H9 (cell line): ENCODE measurements at regions not wholly inside any gene's neighbourhood (a gene's known extent, or its start where the extent isn't known, plus 50 kb on each side); places are given as distances from the start of the nearest gene placed in this dataset.

ENCODE experiments used
- DNase-seq: peaks from one replicate; pipeline ENCODE4 v3.0.0-alpha.2; 2017
- H2AFZ ChIP-seq: one replicate; pipeline ENCODE4 v1.6.1; 2013; ENCODE audit warnings: mild to moderate bottlenecking, low read length, control low read depth, moderate library complexity
- H2AK5ac ChIP-seq: 2 replicates; pipeline ENCODE4 v1.6.1; 2013; ENCODE audit warnings: low read length, control low read depth, mixed read lengths; ENCODE audit not compliant: insufficient read length
- H2BK120ac ChIP-seq: one replicate; pipeline ENCODE4 v1.6.1; 2013; ENCODE audit warnings: low read depth, mild to moderate bottlenecking, low read length, control low read depth, inconsistent platforms; ENCODE audit not compliant: poor library complexity, severe bottlenecking
- H2BK12ac ChIP-seq: 2 replicates; pipeline ENCODE4 v1.6.1; 2013; ENCODE audit warnings: low read length, control low read depth, mixed read lengths, low read depth; ENCODE audit not compliant: insufficient read length
- H2BK15ac ChIP-seq: 2 replicates; pipeline ENCODE4 v1.6.1; 2013; ENCODE audit warnings: low read depth, low read length, control low read depth
- H2BK20ac ChIP-seq: one replicate; pipeline ENCODE4 v1.6.1; 2013; ENCODE audit warnings: low read depth, mild to moderate bottlenecking, low read length, control low read depth, inconsistent platforms; ENCODE audit not compliant: poor library complexity, severe bottlenecking
- H2BK5ac ChIP-seq: 2 replicates; pipeline ENCODE4 v1.6.1; 2013; ENCODE audit warnings: low read length, control low read depth, mixed read lengths; ENCODE audit not compliant: insufficient read length
- H3K14ac ChIP-seq: 2 replicates; pipeline ENCODE4 v1.6.1; 2013; ENCODE audit warnings: low read length, control low read depth; ENCODE audit not compliant: insufficient read depth
- H3K18ac ChIP-seq: 2 replicates; pipeline ENCODE4 v1.6.1; 2013; ENCODE audit warnings: low read depth, mild to moderate bottlenecking, mixed read lengths, low read length, control low read depth; ENCODE audit not compliant: insufficient read length
- H3K23ac ChIP-seq: 2 replicates; pipeline ENCODE4 v1.6.1; 2013; ENCODE audit warnings: low read length, control low read depth, mixed read lengths, low read depth; ENCODE audit not compliant: insufficient read length
- H3K23me2 ChIP-seq: 2 replicates; pipeline ENCODE4 v1.6.1; 2013; ENCODE audit warnings: low read depth, mild to moderate bottlenecking, mixed read lengths, low read length, control low read depth; ENCODE audit not compliant: insufficient read length, poor library complexity, severe bottlenecking
- H3K27ac ChIP-seq: 2 replicates; pipeline ENCODE4 v1.5.1; 2013; ENCODE audit warnings: low read length, control low read depth, mixed read lengths, low read depth; ENCODE audit not compliant: insufficient read length
- H3K27me3 ChIP-seq: 2 replicates; pipeline ENCODE4 v1.6.1; 2013; ENCODE audit warnings: low read length, control low read depth, inconsistent platforms; ENCODE audit not compliant: insufficient read depth
- H3K4ac ChIP-seq: 2 replicates; pipeline ENCODE4 v1.6.1; 2013; ENCODE audit warnings: low read depth, mild to moderate bottlenecking, control low read depth, inconsistent platforms, low read length, moderate library complexity
- H3K4me1 ChIP-seq: 2 replicates; pipeline ENCODE4 v1.6.1; 2013; ENCODE audit warnings: low read length, control low read depth, inconsistent platforms; ENCODE audit not compliant: insufficient read depth
- H3K4me2 ChIP-seq: 2 replicates; pipeline ENCODE4 v1.6.1; 2013; ENCODE audit warnings: low read length, control low read depth, mixed read lengths; ENCODE audit not compliant: insufficient read length, insufficient read depth
- H3K56ac ChIP-seq: 2 replicates; pipeline ENCODE4 v1.6.1; 2013; ENCODE audit warnings: low read depth, mild to moderate bottlenecking, mixed read lengths, low read length, control low read depth; ENCODE audit not compliant: insufficient read length
- H3K79me1 ChIP-seq: 2 replicates; pipeline ENCODE4 v1.6.1; 2013; ENCODE audit warnings: low read depth, mild to moderate bottlenecking, moderate library complexity, low read length, control low read depth, inconsistent platforms; ENCODE audit not compliant: insufficient read depth, poor library complexity, severe bottlenecking
- H3K79me2 ChIP-seq: 2 replicates; pipeline ENCODE4 v1.6.1; 2013; ENCODE audit warnings: low read length, control low read depth, inconsistent platforms; ENCODE audit not compliant: insufficient read depth
- H3K9ac ChIP-seq: 2 replicates; pipeline ENCODE4 v1.6.1; 2013; ENCODE audit warnings: low read length, control low read depth, mixed read lengths; ENCODE audit not compliant: insufficient read length; ENCODE audit errors: extremely low read depth
- H3K9me3 ChIP-seq: one replicate; pipeline ENCODE4 v1.6.1; 2013; ENCODE audit warnings: low read depth, low read length, inconsistent platforms; ENCODE audit not compliant: control insufficient read depth
- H3T11ph ChIP-seq: one replicate; pipeline ENCODE4 v1.6.1; 2013; ENCODE audit warnings: mild to moderate bottlenecking, low read length, control low read depth, inconsistent platforms
- H4K20me1 ChIP-seq: one replicate; pipeline ENCODE4 v1.6.1; 2013; ENCODE audit not compliant: control insufficient read depth, insufficient read length, insufficient read depth
- H4K5ac ChIP-seq: 2 replicates; pipeline ENCODE4 v1.6.1; 2013; ENCODE audit warnings: low read depth, mild to moderate bottlenecking, mixed read lengths, low read length, control low read depth; ENCODE audit not compliant: insufficient read length
- H4K8ac ChIP-seq: replicated peaks from 2 replicates; pipeline ENCODE4 v1.6.1; 2013; ENCODE audit warnings: low read length, control low read depth, mixed read lengths, low read depth; ENCODE audit not compliant: insufficient read length
- H4K91ac ChIP-seq: 2 replicates; pipeline ENCODE4 v1.6.1; 2013; ENCODE audit warnings: low read depth, mild to moderate bottlenecking, moderate library complexity, mixed read lengths, low read length, control low read depth; ENCODE audit not compliant: insufficient read length
- H3K27ac Mint-ChIP-seq, 3 experiments: 2 replicates in 2 of 3; 3 replicates in 1 of 3; pipeline ENCODE4 v1.8.0; 2020 to 2021; ENCODE audit warnings: mixed read lengths in 3 of 3, mild to moderate bottlenecking in 1 of 3, moderate library complexity in 1 of 3
- H3K27me3 Mint-ChIP-seq: 2 replicates; pipeline ENCODE4 v1.8.0; 2021; ENCODE audit warnings: low read depth, mild to moderate bottlenecking, moderate library complexity, mixed read lengths
- H3K36me3 Mint-ChIP-seq, 3 experiments: 2 replicates in 2 of 3; 3 replicates in 1 of 3; pipeline ENCODE4 v1.8.0; 2020 to 2021; ENCODE audit warnings: low read depth in 3 of 3, mixed read lengths in 3 of 3; ENCODE audit not compliant: insufficient read depth in 1 of 3
- H3K4me1 Mint-ChIP-seq, 2 experiments: 2 replicates each; pipeline ENCODE4 v1.8.0; 2020; ENCODE audit warnings: mixed read lengths in 2 of 2
- H3K4me3 Mint-ChIP-seq, 2 experiments: 2 replicates in 1 of 2; 3 replicates in 1 of 2; pipeline ENCODE4 v1.8.0; 2020 to 2021; ENCODE audit warnings: mild to moderate bottlenecking in 2 of 2, mixed read lengths in 2 of 2, moderate library complexity in 1 of 2
- H3K9me3 Mint-ChIP-seq, 2 experiments: 2 replicates in 1 of 2; 3 replicates in 1 of 2; pipeline ENCODE4 v1.8.0; 2020; ENCODE audit warnings: mild to moderate bottlenecking in 2 of 2, mixed read lengths in 2 of 2, moderate library complexity in 1 of 2
- CTCF ChIP-seq: fragments of 200-600 bp; sonication (generic); conservative IDR thresholded peaks from 3 replicates; pipeline ENCODE4 v1.8.0; 2021; ENCODE audit warnings: antibody characterized with exemption, mild to moderate bottlenecking
- WGBS: extraction: QIAGEN DNeasy Blood & Tissue Kit; methylation state at CpG from one replicate; pipeline ENCODE4 v1.1.7; 2013; ENCODE audit warnings: missing lambda C conversion rate, low lambda C conversion rate, mixed read lengths; ENCODE audit not compliant: insufficient read length; ENCODE audit errors: extremely low coverage; 5-methylcytosine and 5-hydroxymethylcytosine counted together

GRCh38 chr4:110978761-110979160, 355.9 kb upstream of the PITX2 start:
- no peak overlapping the region for H3K56ac ChIP-seq
- Mint-ChIP-seq H3K9me3 (no peaks in the 10 kb centered on the region), H3K27ac (no peak overlapping the region), H3K4me1 (no peaks in the 10 kb centered on the region), H3K4me3 (no peak overlapping the region), H3K36me3 (no peaks in the 10 kb centered on the region), H3K27me3 (no peaks in the 10 kb centered on the region)
- H3K23me2 ChIP-seq: no peaks in the 10 kb centered on the region
- no peaks in the 10 kb centered on the region for H4K20me1 ChIP-seq
- no peak overlapping the region for H3K14ac ChIP-seq
- H3K23ac ChIP-seq: no peak overlapping the region
- no peak for DNase-seq
- H3K27ac ChIP-seq: no peak overlapping the region
- no peak overlapping the region for H2BK12ac ChIP-seq
- TF ChIP-seq CTCF: no peak
- H3K4me1 ChIP-seq: no peaks in the 10 kb centered on the region
- no peak overlapping the region for H2BK5ac ChIP-seq
- WGBS: no CpG with 5 or more reads among the region's 2 CpGs
- H2AFZ ChIP-seq: no peak overlapping the region
- H3K27me3 ChIP-seq: no peaks in the 10 kb centered on the region
- H3K4ac ChIP-seq: no peak overlapping the region
- H3K4me2 ChIP-seq: no peak overlapping the region
- H3K9ac ChIP-seq: no peak overlapping the region
- no peak overlapping the region for H3T11ph ChIP-seq
- H3K79me2 ChIP-seq: no peaks in the 10 kb centered on the region
- no peaks in the 10 kb centered on the region for H3K9me3 ChIP-seq
- H4K5ac ChIP-seq: no peak overlapping the region
- H2BK15ac ChIP-seq: no peak overlapping the region
- no peak overlapping the region for H2BK120ac ChIP-seq
- H3K79me1 ChIP-seq: no peaks in the 10 kb centered on the region
- H2BK20ac ChIP-seq: no peak overlapping the region
- H4K91ac ChIP-seq: no peak overlapping the region
- no peak overlapping the region for H2AK5ac ChIP-seq
- no peak overlapping the region for H3K18ac ChIP-seq
- H4K8ac ChIP-seq: no peak overlapping the region
